Mesenchymal stem cell (in vitro differentiated cells and primary cell): ENCODE measurements at regions not wholly inside any gene's neighbourhood (a gene's known extent, or its start where the extent isn't known, plus 50 kb on each side); places are given as distances from the start of the nearest gene placed in this dataset.

Experiments
- DNase-seq: peaks from one replicate; pipeline ENCODE4 v3.0.0-alpha.2; 2013
- H2AFZ ChIP-seq: one replicate; pipeline ENCODE4 v1.6.1; 2013; ENCODE audit warnings: low read depth, mild to moderate bottlenecking, control low read depth, inconsistent platforms, low read length, moderate library complexity
- H2AK5ac ChIP-seq: 2 replicates; pipeline ENCODE4 v1.6.1; 2013; ENCODE audit warnings: low read length, moderate library complexity, mild to moderate bottlenecking, inconsistent platforms; ENCODE audit not compliant: severe bottlenecking
- H2BK120ac ChIP-seq: one replicate; pipeline ENCODE4 v1.6.1; 2013; ENCODE audit warnings: low read depth, mild to moderate bottlenecking, inconsistent platforms, low read length, moderate library complexity
- H2BK12ac ChIP-seq, 2 experiments: one replicate each; pipeline ENCODE4 v1.6.1; 2013; ENCODE audit warnings: inconsistent platforms in 2 of 2, low read length in 2 of 2, mild to moderate bottlenecking in 2 of 2, moderate library complexity in 2 of 2, control low read depth in 1 of 2
- H2BK15ac ChIP-seq: one replicate; pipeline ENCODE4 v1.6.1; 2013; ENCODE audit warnings: mild to moderate bottlenecking, low read depth, inconsistent platforms; ENCODE audit not compliant: poor library complexity, severe bottlenecking
- H2BK5ac ChIP-seq: 2 replicates; pipeline ENCODE4 v1.6.1; 2013; ENCODE audit warnings: low read depth, mild to moderate bottlenecking, low read length, control low read depth, inconsistent platforms; ENCODE audit not compliant: poor library complexity, severe bottlenecking
- H3K14ac ChIP-seq, 2 experiments: one replicate each; pipeline ENCODE4 v1.6.1; 2013; ENCODE audit warnings: inconsistent platforms in 2 of 2, low read length in 2 of 2, control low read depth in 1 of 2, mild to moderate bottlenecking in 1 of 2, moderate library complexity in 1 of 2
- H3K18ac ChIP-seq, 2 experiments: one replicate each; pipeline ENCODE4 v1.6.1; 2013; ENCODE audit warnings: inconsistent platforms in 2 of 2, low read length in 2 of 2, control low read depth in 1 of 2, low read depth in 1 of 2, mild to moderate bottlenecking in 1 of 2
- H3K23ac ChIP-seq, 2 experiments: one replicate each; pipeline ENCODE4 v1.6.1; 2013; ENCODE audit warnings: inconsistent platforms in 2 of 2, low read length in 2 of 2, mild to moderate bottlenecking in 2 of 2, moderate library complexity in 2 of 2, control low read depth in 1 of 2
- H3K27ac ChIP-seq: 2 replicates; pipeline ENCODE4 v1.5.1; 2013; ENCODE audit warnings: mild to moderate bottlenecking, moderate library complexity, low read length, control low read depth, inconsistent platforms; ENCODE audit not compliant: poor library complexity, severe bottlenecking
- H3K27me3 ChIP-seq, 2 experiments: 2 replicates each; pipeline versions ENCODE4 v1.6.1 to v1.7.0; 2013; ENCODE audit warnings: low read length in 2 of 2, mild to moderate bottlenecking in 2 of 2, moderate library complexity in 2 of 2, control low read depth in 1 of 2, inconsistent platforms in 1 of 2; ENCODE audit not compliant: control insufficient read depth in 1 of 2, insufficient read depth in 1 of 2
- H3K36me3 ChIP-seq, 2 experiments: 2 replicates each; pipeline versions ENCODE4 v1.6.1 to v1.7.0; 2013; ENCODE audit warnings: low read length in 2 of 2, control low read depth in 1 of 2, inconsistent platforms in 1 of 2, low read depth in 1 of 2, mild to moderate bottlenecking in 1 of 2; ENCODE audit not compliant: insufficient read depth in 2 of 2, control insufficient read depth in 1 of 2
- H3K4ac ChIP-seq, 2 experiments: one replicate each; pipeline ENCODE4 v1.6.1; 2013; ENCODE audit warnings: inconsistent platforms in 2 of 2, low read length in 2 of 2, mild to moderate bottlenecking in 2 of 2, moderate library complexity in 2 of 2, control low read depth in 1 of 2, low read depth in 1 of 2
- H3K4me1 ChIP-seq: 2 replicates; pipeline ENCODE4 v1.6.1; 2013; ENCODE audit warnings: low read depth, low read length, control low read depth; ENCODE audit not compliant: control insufficient read depth, insufficient read depth
- H3K4me2 ChIP-seq: 2 replicates; pipeline ENCODE4 v1.6.1; 2013; ENCODE audit warnings: low read length, mild to moderate bottlenecking, inconsistent platforms; ENCODE audit not compliant: poor library complexity, severe bottlenecking
- H3K4me3 ChIP-seq, 2 experiments: 2 replicates each; pipeline versions ENCODE4 v1.5.1 to v1.7.0; 2013; ENCODE audit warnings: low read length in 2 of 2, mild to moderate bottlenecking in 2 of 2, control low read depth in 1 of 2, low read depth in 1 of 2; ENCODE audit not compliant: insufficient read depth in 1 of 2
- H3K79me1 ChIP-seq: replicated peaks from 2 replicates; pipeline ENCODE4 v1.6.1; 2013; ENCODE audit warnings: mild to moderate bottlenecking, control low read depth, low read length, inconsistent platforms; ENCODE audit not compliant: poor library complexity, severe bottlenecking
- H3K9ac ChIP-seq: 2 replicates; pipeline ENCODE4 v1.7.0; 2013; ENCODE audit warnings: mild to moderate bottlenecking, low read length, moderate library complexity
- H3K9me3 ChIP-seq: 2 replicates; pipeline ENCODE4 v1.7.0; 2013; ENCODE audit warnings: mild to moderate bottlenecking, low read length; ENCODE audit not compliant: control insufficient read depth
- H4K8ac ChIP-seq: one replicate; pipeline ENCODE4 v1.6.1; 2013; ENCODE audit warnings: inconsistent platforms, mild to moderate bottlenecking, low read length, moderate library complexity
- H4K91ac ChIP-seq: one replicate; pipeline ENCODE4 v1.6.1; 2013; ENCODE audit warnings: mild to moderate bottlenecking, low read length, inconsistent platforms
- WGBS: methylation state at CpG from one replicate; pipeline ENCODE4 v1.1.7; 2013; ENCODE audit warnings: mixed read lengths; 5-methylcytosine and 5-hydroxymethylcytosine counted together

DNA sequence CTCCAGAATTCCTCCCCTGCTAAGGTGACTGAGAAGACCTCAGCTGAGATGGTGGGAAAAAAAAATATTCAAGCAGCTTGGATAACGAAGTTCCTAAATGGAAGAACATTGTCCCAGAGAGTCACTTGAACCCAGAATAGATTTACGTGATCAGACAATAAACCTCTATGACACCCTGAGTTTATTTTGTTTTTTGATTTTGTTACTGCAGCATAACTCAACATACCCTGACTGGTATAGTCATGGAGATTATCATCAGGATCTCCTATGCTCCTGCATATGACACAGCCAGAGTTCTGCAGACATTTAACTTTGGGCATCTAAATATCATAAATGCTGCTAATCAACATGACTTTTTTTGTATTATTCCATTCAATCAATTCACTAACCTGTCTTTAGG, 282.9 kb downstream of the RASEF start:
- Histone ChIP-seq H3K36me3 (no peaks in the 10 kb centered on the region), H2BK12ac (no peak overlapping the region), H2AFZ (no peak overlapping the region), H3K4me2 (no peak overlapping the region), H2BK5ac (no peak overlapping the region), H4K91ac (no peak overlapping the region), H3K9me3 (peaks cover 20% of the 10 kb centered on the region), H3K27me3 (no peaks in the 10 kb centered on the region), H3K14ac (no peak overlapping the region), H3K18ac (no peak overlapping the region), H3K4me3 (no peak overlapping the region), H3K4me1 (no peaks in the 10 kb centered on the region), H2BK120ac (no peak overlapping the region), H3K79me1 (no peaks in the 10 kb centered on the region), H3K27ac (no peak overlapping the region), H3K9ac (no peak overlapping the region), H3K4ac (no peak overlapping the region), H2BK15ac (no peak overlapping the region), H3K23ac (no peak overlapping the region), H4K8ac (no peak overlapping the region), H2AK5ac (no peak overlapping the region)
- 100% methylated on average over 1 of the region's 2 CpGs for WGBS
- no peak for DNase-seq

GRCh38 chr9:82781921-82782392, 281.0 kb downstream of the RASEF start:
- H3K27ac ChIP-seq = no peak overlapping the region
- H2BK5ac ChIP-seq = no peak overlapping the region
- no peak overlapping the region for H2AFZ ChIP-seq
- no peak overlapping the region for H3K14ac ChIP-seq
- no peaks in the 10 kb centered on the region for H3K27me3 ChIP-seq
- H3K9ac ChIP-seq = no peak overlapping the region
- DNase-seq = no peak
- H3K79me1 ChIP-seq = no peaks in the 10 kb centered on the region
- no peak overlapping the region for H3K23ac ChIP-seq
- H3K4me1 ChIP-seq = no peaks in the 10 kb centered on the region
- no peak overlapping the region for H2AK5ac ChIP-seq
- no peak overlapping the region for H3K4ac ChIP-seq
- no peak overlapping the region for H3K4me2 ChIP-seq
- no peaks in the 10 kb centered on the region for H3K36me3 ChIP-seq
- H4K91ac ChIP-seq = no peak overlapping the region
- H3K4me3 ChIP-seq = no peak overlapping the region
- H3K18ac ChIP-seq = no peak overlapping the region
- H2BK120ac ChIP-seq = no peak overlapping the region
- WGBS = 69% methylated on average over 2 of the region's 6 CpGs
- no peak overlapping the region for H2BK15ac ChIP-seq
- no peak overlapping the region for H4K8ac ChIP-seq
- H2BK12ac ChIP-seq = no peak overlapping the region
- H3K9me3 ChIP-seq = peaks cover 10% of the 10 kb centered on the region

GRCh38 chr9:82783045-82783444, 279.9 kb downstream of the RASEF start:
- H3K23ac ChIP-seq = no peak overlapping the region
- WGBS = no CpG with 5 or more reads among the region's 1 CpG
- no peak overlapping the region for H2BK120ac ChIP-seq
- H2AFZ ChIP-seq = no peak overlapping the region
- H3K14ac ChIP-seq = no peak overlapping the region
- no peaks in the 10 kb centered on the region for H3K36me3 ChIP-seq
- no peak overlapping the region for H2BK5ac ChIP-seq
- H3K4me2 ChIP-seq = no peak overlapping the region
- no peaks in the 10 kb centered on the region for H3K27me3 ChIP-seq
- H3K9me3 ChIP-seq = peaks cover 9% of the 10 kb centered on the region
- no peak overlapping the region for H3K4me3 ChIP-seq
- no peak overlapping the region for H4K8ac ChIP-seq
- no peaks in the 10 kb centered on the region for H3K79me1 ChIP-seq
- no peak overlapping the region for H2BK12ac ChIP-seq
- DNase-seq = no peak
- no peaks in the 10 kb centered on the region for H3K4me1 ChIP-seq
- H3K9ac ChIP-seq = no peak overlapping the region
- H3K4ac ChIP-seq = no peak overlapping the region
- no peak overlapping the region for H3K27ac ChIP-seq
- H2BK15ac ChIP-seq = no peak overlapping the region
- no peak overlapping the region for H2AK5ac ChIP-seq
- no peak overlapping the region for H4K91ac ChIP-seq
- peak overlapping the region in 1 of 2 experiments; percentile 6 for H3K18ac ChIP-seq

- no peak overlapping the region for H3K27ac ChIP-seq
- H3K18ac ChIP-seq = no peak overlapping the region
- no peaks in the 10 kb centered on the region for H3K4me1 ChIP-seq
- H3K4me2 ChIP-seq = no peak overlapping the region
- 91% methylated on average over 1 of the region's 1 CpG for WGBS
- no peaks in the 10 kb centered on the region for H3K27me3 ChIP-seq
- H4K8ac ChIP-seq = no peak overlapping the region
- H3K9ac ChIP-seq = no peak overlapping the region
- DNase-seq = no peak
- H3K36me3 ChIP-seq = no peaks in the 10 kb centered on the region
- no peak overlapping the region for H3K14ac ChIP-seq
- no peak overlapping the region for H2BK12ac ChIP-seq
- H3K4me3 ChIP-seq = no peak overlapping the region
- H2AK5ac ChIP-seq = no peak overlapping the region
- H2BK120ac ChIP-seq = no peak overlapping the region
- no peak overlapping the region for H4K91ac ChIP-seq
- no peak overlapping the region for H2BK5ac ChIP-seq
- H3K4ac ChIP-seq = no peak overlapping the region
- H2BK15ac ChIP-seq = no peak overlapping the region
- H2AFZ ChIP-seq = no peak overlapping the region
- no peaks in the 10 kb centered on the region for H3K79me1 ChIP-seq
- peaks cover 11% of the 10 kb centered on the region for H3K9me3 ChIP-seq
- H3K23ac ChIP-seq = no peak overlapping the region
Observed at GRCh38 chr9:82784589-82784988, 278.4 kb downstream of the RASEF start.
